Breast epithelium (tissue), 3 donors: ENCODE measurements at regions not wholly inside any gene's neighbourhood (a gene's known extent, or its start where the extent isn't known, plus 50 kb on each side); places are given as distances from the start of the nearest gene placed in this dataset.

ENCODE experiments used
- POLR2A ChIP-seq: fragments of 450-650 bp; IDR thresholded peaks from one replicate; pipeline ENCODE4 v1.6.1; 2016; ENCODE audit warnings: antibody characterized with exemption, mild to moderate bottlenecking, moderate library complexity
- POLR2AphosphoS5 ChIP-seq, 3 donors: sonication (generic); formaldehyde crosslinking; IDR thresholded peaks; one replicate each; pipeline ENCODE4 v1.6.1; 2017; ENCODE audit warnings: antibody characterized with exemption in 3 of 3
- TF ChIP-seq, protein P1 (sequence below), 3 donors: fragments of 450-650 bp; IDR thresholded peaks; one replicate each; pipeline ENCODE4 v1.5.1; 2016 to 2017; ENCODE audit warnings: antibody characterized with exemption in 3 of 3, mild to moderate bottlenecking in 3 of 3, moderate library complexity in 3 of 3

- TF ChIP-seq, protein P1, sequence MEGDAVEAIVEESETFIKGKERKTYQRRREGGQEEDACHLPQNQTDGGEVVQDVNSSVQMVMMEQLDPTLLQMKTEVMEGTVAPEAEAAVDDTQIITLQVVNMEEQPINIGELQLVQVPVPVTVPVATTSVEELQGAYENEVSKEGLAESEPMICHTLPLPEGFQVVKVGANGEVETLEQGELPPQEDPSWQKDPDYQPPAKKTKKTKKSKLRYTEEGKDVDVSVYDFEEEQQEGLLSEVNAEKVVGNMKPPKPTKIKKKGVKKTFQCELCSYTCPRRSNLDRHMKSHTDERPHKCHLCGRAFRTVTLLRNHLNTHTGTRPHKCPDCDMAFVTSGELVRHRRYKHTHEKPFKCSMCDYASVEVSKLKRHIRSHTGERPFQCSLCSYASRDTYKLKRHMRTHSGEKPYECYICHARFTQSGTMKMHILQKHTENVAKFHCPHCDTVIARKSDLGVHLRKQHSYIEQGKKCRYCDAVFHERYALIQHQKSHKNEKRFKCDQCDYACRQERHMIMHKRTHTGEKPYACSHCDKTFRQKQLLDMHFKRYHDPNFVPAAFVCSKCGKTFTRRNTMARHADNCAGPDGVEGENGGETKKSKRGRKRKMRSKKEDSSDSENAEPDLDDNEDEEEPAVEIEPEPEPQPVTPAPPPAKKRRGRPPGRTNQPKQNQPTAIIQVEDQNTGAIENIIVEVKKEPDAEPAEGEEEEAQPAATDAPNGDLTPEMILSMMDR (IDR thresholded peaks at IDR 0.05), result no peak
- TF ChIP-seq POLR2A, result no peak
- no peak for TF ChIP-seq POLR2AphosphoS5 (IDR thresholded peaks at IDR 0.05)
Observed at GRCh38 chr5:144004146-144004545, 166.3 kb downstream of the YIPF5 start.
